HG03558 (cell line): ENCODE measurements at regions not wholly inside any gene's neighbourhood (a gene's known extent, or its start where the extent isn't known, plus 50 kb on each side); places are given as distances from the start of the nearest gene placed in this dataset.
A peak's percentile ranks its signal among the peaks of the same experiment; 100 is the strongest.
"Not testable (repeated sequence)": the region's sequence is repeated elsewhere in the genome, so short reads cannot be mapped to it uniquely, and the experiment has no call there.

ENCODE experiments used
- ATAC-seq: cut with Tn5 transposase; IDR thresholded peaks from one replicate; pipeline ENCODE4 v1.9.1; 2021; ENCODE audit warnings: moderate number of reproducible peaks; ENCODE audit not compliant: unreplicated experiment; ENCODE audit errors: extremely low read depth

- ATAC-seq, result no peak
Observed at GRCh38 chrX:65610481-65610880, 57.0 kb upstream of the MSN start.

DNA sequence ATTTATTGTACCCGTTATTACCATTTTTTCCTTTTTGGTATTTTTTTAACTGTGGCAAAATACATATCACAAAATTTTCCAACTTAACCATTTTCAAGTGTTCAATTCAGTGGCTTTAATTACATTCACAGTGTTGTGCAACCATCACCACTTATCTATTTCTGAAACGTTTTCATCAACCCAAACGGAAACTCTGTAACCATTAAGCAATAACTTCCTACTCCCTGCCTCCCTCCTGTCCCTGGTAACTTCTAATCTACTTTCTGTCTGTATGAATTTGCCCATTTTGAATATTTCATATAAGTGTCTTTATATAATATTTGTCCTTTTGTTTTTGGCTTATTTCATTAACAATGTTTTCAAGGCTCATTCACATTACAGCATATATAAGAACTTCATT is 57.4 kb upstream of the MSN start:
- ATAC-seq, result no peak

DNA sequence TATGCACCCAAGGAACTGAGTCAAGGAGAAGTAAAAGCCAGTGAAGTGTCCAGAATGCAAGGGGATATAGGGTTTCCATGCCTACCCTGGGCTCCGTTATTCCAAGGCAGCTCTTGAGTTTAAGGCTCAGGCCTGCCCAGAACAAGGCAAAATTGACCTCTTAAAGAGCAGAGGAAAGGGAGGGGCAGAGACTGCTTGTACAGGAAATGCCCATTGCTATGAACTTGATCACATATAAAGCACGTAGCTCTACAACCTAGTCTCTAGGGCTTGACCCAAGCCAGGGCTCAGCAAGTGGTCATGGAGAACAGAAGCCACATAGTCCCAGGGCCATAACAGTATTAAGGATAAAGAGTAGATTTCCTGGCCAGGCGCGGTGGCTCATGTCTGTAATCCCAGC is 58.2 kb upstream of the MSN start:
- ATAC-seq, result no peak

DNA sequence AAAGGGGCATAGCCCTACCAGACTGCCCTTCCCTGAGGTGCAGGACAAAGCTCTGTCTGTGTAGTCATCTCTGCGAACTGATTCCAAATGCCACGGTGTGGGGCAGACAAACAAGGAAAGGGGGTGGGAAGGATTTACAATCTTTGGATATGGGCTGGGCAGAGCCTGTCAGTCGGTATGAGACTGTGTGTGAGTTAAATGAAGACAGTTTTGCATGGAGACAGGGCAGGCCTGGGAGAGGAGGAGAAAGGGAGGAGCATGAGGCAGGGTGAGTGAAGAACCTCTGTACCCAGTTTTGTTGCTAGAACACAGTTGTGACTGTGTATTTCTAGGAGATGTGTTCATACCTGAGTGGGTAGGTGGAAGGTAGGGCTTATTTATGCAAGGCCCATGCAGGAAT is 59.4 kb upstream of the MSN start:
- no peak for ATAC-seq

DNA sequence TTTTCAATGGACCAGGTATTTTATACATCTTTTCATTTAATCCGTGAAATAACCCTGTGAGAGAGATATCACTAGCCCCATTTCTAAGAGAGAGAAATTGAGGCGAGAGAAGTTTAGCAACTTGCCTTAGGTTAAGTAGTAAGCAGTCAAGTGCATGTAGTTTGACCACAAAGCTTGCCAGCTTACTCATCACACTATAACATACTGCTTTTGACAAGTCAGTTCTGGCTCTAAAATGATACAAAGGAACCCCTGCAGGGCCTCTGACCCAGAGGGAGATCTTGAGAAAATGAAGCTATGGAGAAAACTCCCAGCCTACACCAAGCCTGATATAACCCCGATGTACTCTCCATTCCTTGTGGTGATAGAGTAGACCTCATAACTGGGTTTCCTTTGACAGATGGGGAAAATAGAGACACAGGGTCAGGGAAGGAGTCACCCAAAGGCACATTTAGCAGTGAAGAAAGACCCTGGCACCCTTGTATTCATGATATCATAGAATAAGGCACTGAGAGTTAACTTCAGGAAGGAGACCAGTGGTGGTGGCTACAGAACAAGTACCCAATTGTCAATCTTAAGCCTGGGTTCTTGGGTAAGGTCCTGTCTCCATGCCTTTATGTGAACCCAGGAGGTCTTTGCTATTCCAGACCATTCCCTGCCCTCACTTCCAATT is 60.2 kb upstream of the MSN start:
- ATAC-seq, result no peak

DNA sequence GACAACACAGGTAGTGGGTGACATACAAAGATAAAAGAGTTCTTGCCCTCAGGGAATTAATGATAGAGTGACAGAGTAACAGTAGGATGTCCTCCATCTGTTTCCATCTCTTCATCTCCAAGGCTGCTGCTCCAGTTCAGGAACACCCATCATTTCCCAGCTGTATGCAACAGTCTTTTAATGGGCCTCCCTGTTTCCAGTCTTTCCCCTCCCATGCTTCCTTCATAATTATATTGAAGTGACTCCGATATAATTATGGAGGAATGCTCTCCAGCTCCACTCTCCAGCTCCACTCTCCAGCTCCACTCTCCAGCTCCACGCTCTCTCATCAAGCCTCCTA is 65.3 kb upstream of the MSN start:
- ATAC-seq, result no peak

- no peak for ATAC-seq
Observed at GRCh38 chrX:65601530-65602220, 65.8 kb upstream of the MSN start.

DNA sequence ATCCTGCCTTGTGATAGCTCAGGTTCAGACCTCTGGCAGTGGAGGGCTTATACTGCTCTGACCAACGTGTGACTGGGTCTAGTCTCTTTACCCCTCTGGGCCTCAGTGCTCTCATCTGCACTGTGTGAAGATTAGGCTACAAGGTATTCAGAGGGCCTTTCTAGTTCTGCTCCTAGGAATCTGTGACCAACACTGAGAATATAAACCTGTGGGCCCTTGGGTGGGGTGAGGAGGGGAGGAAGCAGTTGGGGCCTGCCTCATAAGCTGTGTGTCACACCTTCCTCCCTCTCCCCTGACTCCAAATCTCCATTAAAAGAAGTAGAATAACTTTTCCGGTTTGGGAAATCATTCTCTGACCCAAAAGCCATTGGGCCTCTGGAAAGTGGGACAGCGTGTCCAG is 66.3 kb upstream of the MSN start:
- ATAC-seq, result no peak

GRCh38 chrX:65600106-65600505 is 65.5 kb upstream of the LAS1L start:
- ATAC-seq, result no peak

DNA sequence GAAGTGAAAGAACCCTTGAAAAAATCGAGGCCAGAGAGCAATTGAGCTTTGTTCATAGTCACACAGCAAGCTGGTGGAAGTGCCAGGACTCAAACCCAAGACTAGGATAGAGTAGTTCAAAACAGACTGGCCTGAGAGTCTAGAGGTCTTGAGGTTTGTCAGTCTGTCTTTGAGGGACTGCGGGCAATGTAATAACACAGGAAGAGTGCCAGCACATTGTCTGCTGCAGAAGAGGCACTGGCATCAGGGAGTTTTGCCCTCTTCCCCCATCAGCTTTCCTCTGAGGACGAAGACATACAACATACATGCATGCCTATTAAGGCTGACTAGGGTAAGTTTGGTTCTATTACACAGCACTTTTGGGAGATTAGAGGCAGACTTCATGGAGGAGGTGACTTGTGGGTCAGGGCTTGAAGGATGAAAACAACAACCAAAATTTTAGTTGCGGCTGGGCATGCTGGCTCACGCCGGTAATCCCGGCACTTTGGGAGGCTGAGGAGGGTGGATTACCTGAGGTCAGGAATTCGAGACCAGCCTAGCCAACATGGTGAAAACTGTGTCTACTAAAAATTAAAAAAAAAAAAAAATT is 64.1 kb upstream of the LAS1L start:
- ATAC-seq, result no peak

DNA sequence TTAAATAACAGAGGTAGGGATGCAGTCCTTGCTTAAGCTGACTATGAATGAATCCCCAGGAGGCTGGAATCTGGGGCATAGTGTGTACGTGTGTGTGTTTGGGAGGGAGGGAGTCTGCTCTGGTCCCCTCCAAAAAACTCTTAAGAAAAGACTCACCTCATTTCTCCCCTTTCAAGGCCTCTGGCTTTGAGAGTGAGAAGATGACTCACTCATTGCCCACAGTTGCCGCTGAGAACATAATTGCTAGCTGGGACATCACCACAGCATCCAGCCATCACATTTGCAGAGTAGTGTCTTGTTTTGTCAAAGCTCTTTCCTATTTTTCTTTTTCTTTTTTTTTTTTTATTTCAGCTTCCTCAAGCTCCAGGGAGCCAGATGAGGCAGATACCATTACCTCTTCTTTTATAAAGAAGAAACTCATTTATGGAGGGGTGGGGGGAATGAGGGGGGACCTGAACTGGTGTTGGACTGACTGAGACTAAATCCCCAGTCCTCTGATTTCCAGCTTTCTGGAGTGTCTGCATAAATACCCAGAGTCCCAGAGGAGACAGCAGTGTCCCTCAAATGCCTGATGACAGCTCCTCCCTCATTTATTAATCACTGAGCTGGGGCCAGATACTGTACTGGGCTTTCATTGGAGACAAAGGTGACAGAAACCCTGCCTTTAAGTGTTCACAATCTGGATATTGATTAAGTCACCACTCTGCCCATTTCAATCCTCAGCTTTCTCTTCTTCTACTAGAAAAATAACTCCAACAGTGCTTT is 61.9 kb upstream of the LAS1L start:
- ATAC-seq, result peak; percentile 54

DNA sequence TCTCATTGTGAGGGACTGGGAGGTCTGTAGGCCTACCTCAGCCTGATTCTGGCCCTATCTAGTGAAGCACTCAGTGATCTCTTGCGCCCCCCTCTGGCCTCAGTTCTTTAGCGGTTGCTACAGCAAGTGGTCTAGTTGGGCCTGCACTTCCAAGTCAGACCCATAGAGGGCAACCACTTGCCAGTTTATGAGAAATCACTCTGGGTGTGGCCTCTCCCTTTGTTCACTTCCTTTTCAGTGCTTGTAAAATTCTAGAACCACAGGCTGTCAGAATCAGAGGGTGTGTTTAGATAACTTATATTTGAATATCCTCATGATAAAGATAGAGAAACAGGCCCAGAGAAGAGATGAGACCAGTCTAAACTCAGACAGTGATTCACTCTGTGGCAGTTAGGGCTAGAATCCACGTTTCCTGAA is 60.9 kb upstream of the LAS1L start:
- ATAC-seq, result peak; percentile 57

DNA sequence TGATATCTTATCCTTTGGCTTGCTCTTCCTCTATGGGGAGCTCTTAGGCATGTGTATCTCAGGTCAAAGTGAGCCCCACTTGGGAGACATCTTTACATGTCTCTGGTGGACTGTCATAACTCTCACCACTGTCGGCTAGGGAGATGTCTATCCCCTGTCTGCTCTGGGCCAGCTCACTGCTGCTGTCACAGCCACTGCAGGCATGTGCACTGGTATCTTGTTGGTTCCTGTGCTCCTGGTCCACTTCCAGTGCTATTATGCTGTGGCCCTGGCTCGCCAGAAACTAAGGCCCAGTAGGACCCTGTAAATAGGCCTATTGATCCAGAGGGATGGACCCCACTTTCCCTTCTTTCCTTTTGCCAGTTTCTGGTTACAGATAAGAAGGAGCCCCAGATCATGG is 56.6 kb upstream of the LAS1L start:
- no peak for ATAC-seq

- no peak for ATAC-seq
Observed at GRCh38 chrX:65589304-65589703, 54.7 kb upstream of the LAS1L start.

DNA sequence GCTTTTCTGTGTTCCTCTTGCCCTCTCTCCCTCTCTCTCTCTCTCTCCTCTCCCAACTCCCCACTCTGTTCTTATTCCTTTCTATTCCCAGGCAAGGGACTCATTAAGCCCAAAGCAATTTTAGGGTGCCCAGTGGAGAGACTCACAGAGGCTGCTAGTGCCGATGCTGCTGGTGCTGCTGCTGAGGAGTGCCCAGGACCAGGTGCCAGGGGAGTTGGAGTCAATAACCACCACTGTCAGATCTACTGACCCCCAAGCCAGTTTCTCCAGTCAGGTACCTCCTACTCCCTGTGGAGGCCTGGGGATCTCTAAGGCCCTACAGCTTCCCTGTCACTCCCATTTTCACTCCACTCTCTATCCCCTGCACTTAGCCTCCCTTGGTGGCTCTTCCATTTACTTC is 54.2 kb upstream of the LAS1L start:
- ATAC-seq, result no peak

GRCh38 chrX:65587616-65588526 is 53.3 kb upstream of the LAS1L start:
- no peak for ATAC-seq

DNA sequence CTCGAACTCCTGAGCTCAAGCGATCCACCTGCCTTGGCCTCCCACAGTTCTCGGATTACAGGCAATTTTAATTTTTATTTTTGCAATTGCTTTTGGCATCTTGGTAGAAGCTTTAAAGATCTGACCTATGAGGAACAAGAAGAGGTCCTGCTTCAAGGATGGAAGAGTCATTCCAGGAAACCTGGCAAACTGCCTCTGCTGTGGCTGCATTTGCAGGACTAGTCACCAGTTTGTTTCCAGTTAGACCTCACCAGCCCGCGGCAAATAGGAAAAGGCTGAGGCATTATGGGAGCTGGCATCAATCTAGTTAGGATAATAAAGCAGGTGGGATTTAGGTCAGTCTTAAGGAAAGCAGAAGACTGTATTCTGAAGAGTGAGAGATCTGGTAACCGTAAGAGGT is 51.9 kb upstream of the LAS1L start:
- no peak for ATAC-seq

DNA sequence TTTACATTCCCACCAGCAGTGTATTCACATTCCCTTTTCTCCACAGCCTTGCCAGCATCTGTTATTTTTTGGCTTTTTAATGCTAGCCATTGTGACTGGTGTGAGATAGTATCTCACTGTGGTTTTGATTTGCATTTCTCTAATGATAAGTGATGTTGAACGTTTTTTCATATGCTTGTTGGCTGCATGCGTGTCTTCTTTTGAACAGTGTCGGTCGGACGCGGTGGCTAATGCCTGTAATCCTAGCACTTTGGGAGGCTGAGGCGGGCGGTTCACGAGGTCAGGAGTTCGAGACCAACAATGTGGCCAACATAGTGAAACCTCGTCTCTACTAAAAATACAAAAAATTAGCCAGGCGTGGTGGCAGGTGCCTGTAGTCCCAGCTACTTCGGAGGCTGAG is 50.6 kb upstream of the LAS1L start:
- ATAC-seq, result not testable (repeated sequence)
